Activated naive CD4-positive, alpha-beta T cell treated with anti-CD3 and anti-CD28 coated beads, Interleukin-2, amount 50 U/mL, for 72 hours (primary cell): ENCODE measurements at regions not wholly inside any gene's neighbourhood (a gene's known extent, or its start where the extent isn't known, plus 50 kb on each side); places are given as distances from the start of the nearest gene placed in this dataset.

ENCODE experiments used
- ATAC-seq, 2 donors: fragments of 150-1000 bp; cut with Tn5 transposase; 2 replicates each; pipeline ENCODE4 v1.10.0; 2021; ENCODE audit warnings: mild to moderate bottlenecking in 2 of 2, moderate library complexity in 2 of 2
- DNase-seq, 2 donors: peaks; one replicate each; pipeline ENCODE4 v3.0.0; 2021 to 2022; ENCODE audit warnings: low spot score in 2 of 2
- H3K27ac Mint-ChIP-seq, 2 donors: one replicate each; pipeline ENCODE4 v1.8.0; 2022; ENCODE audit warnings: mild to moderate bottlenecking in 2 of 2, mixed read lengths in 2 of 2
- H3K36me3 Mint-ChIP-seq, 2 donors: one replicate each; pipeline ENCODE4 v1.8.0; 2022; ENCODE audit warnings: mixed read lengths in 2 of 2
- H3K9me3 Mint-ChIP-seq, 2 donors: one replicate each; pipeline ENCODE4 v1.8.0; 2022; ENCODE audit warnings: mixed read lengths in 2 of 2

DNA sequence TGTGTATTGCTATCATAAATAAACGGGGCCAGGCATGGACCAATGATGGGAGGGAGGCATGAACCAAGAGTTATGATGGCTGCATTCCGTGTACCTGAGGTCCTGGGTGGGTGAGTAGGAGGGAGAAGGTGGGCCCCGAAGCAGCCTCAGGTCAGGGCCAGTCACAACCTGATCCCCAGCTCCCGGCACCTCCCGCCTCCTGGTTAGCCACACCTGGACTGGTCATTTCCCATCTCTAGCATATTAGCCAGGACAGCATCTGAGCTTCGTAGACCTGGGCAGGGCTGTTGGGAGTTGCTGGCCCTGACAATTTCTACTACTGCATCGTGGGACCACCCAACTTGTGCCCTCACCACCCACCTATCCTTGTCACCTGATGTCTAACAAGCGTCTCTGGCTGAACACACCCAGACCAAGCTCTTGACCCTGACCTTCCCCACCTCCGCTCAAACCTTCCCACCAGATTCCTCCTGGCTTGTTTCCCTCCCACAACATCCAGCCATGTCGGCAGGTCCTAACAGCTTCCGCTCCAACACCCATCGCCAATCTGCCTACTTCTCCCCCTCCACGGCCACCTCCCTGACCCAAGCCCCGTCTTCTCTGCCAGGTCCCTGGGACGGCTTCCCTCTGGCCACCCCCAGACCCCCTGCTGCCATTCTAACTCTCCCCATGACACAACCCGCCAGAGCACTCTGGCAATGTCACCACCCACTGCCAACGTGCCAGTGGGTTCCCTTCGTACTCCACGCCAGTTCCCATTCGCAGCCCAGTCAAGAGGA lies 133.8 kb upstream of the IQSEC1 start:
- ATAC-seq (no peak), DNase-seq (no peak)
- no peaks in the 10 kb centered on the region for H3K9me3 Mint-ChIP-seq
- no peaks in the 10 kb centered on the region for H3K36me3 Mint-ChIP-seq
- H3K27ac Mint-ChIP-seq = no peak overlapping the region

DNA sequence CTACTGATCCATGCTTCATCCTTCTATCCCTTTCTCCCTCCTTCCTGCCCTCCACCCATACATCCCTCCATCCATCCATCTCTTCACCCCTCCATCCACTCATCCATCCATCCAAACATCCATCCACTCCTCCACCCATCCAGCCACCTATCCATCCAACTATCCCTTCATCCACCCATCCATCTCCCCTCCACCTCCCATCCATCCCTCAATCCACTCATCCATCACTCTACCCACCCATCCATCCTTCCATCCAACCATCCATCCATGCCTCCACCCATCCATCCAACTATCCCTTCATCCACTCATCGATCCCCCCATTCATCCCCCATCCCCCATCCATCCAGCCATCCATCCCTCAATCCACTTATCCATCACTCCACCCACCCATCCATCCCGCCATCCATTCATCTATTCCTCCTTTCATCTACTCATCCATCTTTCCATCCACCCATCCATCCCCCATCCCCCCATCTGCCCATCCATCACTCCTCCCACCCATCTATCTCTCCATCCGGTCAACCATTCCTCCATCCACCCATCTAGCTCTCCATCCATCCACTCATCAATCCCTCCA lies 132.4 kb upstream of the IQSEC1 start:
- ATAC-seq = no peak
- Mint-ChIP-seq H3K36me3 (no peaks in the 10 kb centered on the region), H3K27ac (no peak overlapping the region), H3K9me3 (no peaks in the 10 kb centered on the region)
- DNase-seq = no peak

DNA sequence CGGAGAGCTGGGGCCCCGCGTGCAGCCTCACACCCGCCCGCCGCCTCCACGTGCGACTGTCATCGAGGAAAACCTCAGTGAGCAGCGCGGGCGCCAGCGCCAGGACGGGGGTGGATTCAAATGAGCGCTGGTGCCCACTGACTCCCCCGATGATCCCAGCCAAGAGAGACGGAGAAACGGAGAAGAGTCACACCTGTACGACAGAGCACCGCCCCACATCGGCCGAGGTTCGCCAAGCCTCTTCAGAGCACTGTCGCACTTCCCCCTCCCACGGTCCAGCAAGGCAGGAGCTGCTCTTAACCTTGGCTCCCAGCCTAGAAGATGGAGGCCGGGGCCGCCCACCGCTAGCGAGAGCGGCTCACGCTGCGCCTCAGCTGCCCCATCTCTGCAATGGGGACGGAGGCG lies 130.9 kb upstream of the IQSEC1 start:
- ATAC-seq = peak in 1 of 2 donors; percentile 22
- Mint-ChIP-seq H3K9me3 (no peaks in the 10 kb centered on the region), H3K36me3 (no peaks in the 10 kb centered on the region), H3K27ac (no peak overlapping the region)
- no peak for DNase-seq

DNA sequence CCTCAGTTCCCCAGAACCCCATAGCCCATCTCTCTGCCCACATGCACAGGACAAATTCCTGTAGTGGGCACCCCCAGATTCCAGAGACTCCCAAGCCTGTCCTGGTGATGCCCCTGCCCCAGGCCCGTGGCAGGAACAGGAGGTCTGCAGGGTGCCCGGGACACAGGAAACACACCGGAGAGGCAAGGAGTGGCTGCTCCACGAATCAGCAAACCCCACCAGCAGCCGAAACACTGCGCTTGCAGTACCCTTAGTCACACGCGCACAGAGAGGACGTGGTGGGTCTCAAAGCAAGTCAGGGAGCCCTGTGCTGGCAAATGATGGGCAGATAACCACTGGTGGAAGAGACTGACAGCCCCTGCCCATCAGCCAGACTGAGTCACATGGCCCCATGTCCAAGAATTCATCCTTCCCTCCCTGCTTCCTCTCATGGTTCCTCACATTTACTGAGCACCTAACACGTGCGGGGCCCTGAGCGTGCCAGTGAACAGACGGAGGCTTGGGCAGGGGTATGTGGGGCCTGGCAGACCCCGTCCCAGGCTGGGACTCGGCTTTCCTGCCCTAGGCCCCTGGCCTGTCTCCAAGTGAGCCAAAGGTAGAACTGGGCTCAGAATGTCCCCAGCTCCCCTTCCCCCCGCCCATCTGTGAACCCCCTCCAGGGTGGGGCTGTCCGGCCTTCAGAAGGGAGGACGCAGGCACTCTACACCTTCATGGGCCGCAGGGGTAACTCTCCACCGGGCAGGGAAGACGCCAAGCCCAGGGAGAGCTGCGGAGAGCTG lies 130.4 kb upstream of the IQSEC1 start:
- Mint-ChIP-seq H3K9me3 (no peaks in the 10 kb centered on the region), H3K27ac (no peak overlapping the region), H3K36me3 (no peaks in the 10 kb centered on the region)
- DNase-seq = no peak
- no peak for ATAC-seq

DNA sequence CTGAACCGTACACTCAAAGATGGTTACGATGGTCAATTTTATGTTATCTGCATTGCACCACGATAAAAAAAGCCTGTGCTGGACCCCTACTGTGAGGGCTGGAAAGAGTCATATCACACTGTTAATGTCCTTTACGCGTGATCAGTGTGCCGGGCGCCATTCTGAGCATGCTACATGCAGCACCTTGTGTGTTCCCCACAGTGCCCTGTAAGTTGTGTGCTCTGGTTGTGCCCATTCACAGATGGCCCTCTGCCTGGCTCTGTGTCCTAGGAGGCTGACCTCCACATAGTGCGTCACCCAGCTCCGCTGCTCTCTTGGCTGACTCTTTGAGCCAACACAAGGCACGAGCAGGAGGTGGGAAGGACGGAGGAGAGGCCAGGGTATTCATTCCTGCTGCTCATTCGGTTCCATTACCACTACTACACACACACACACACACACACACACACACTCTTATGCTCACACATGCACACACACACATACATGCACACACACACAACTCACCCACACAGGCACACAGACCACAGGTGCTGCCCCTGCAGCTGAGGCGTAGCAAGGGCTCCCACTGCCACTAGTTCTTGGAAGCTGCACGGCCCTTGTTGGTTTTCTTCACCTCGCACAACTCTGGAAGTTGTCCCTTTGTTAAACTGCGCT lies 129.6 kb upstream of the IQSEC1 start:
- DNase-seq = no peak
- Mint-ChIP-seq H3K27ac (no peak overlapping the region), H3K36me3 (no peaks in the 10 kb centered on the region), H3K9me3 (no peaks in the 10 kb centered on the region)
- no peak for ATAC-seq

DNA sequence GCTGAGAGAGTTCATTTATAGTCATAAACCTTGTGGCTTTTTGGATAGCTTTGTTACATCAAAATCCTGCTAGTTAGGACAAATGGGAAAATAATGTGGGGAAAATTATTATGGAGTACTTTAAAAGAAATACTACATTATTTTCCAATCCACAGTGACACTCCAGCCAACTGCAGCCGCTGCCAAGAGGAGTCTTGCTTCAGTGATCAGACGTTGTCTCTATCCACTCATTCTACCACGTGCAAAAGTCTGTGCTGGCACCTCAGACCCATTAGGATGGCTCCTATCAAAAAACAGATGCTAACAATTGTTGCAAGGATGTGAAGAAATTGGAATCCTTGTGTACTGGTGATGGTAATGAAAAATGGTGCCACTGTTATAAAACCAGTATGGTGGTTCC lies 128.6 kb upstream of the IQSEC1 start:
- ATAC-seq (no peak), DNase-seq (no peak)
- H3K27ac Mint-ChIP-seq = no peak overlapping the region
- no peaks in the 10 kb centered on the region for H3K36me3 Mint-ChIP-seq
- H3K9me3 Mint-ChIP-seq = no peaks in the 10 kb centered on the region

DNA sequence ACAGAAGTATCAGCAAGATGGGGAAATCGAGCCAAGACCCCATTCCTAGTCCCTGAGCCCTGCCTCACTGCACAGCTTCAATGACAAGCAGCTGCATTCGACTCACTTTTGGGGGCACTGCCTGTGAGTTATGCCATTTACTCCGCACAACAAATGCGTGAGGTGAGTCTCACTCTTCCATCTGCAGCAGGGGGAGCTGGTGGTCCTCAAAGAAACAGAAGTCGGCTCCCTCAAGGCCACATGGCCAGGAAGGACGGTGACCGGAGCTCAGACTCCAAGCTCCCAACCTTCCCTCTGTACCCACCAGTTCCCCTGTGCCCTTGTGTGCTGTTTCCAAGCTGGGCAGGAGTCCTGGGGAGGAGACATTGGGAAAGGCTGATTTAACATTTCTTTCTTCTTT lies 127.7 kb upstream of the IQSEC1 start:
- ATAC-seq (no peak), DNase-seq (no peak)
- Mint-ChIP-seq H3K9me3 (no peaks in the 10 kb centered on the region), H3K27ac (no peak overlapping the region), H3K36me3 (no peaks in the 10 kb centered on the region)

DNA sequence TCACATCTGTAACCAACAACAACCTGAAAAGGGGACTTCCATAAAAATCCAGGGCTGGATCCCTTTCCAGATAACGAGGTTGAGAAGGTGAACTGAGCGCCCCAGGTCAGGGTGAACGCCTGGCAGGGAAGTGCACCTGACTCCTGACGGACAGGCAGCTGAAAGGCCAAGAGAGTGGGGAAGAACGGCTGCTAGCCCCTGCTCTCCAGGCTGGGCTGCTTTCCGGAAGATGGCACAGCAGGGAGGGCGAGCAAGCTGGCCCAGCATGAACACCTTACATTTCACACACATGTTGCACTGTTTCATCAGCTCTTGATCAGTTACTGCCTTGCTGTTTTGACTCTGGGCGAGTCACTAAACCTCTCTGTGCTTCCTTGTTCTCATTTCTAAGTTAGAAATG lies 127.2 kb upstream of the IQSEC1 start:
- Mint-ChIP-seq H3K27ac (no peak overlapping the region), H3K36me3 (no peaks in the 10 kb centered on the region), H3K9me3 (no peaks in the 10 kb centered on the region)
- DNase-seq (no peak), ATAC-seq (no peak)

DNA sequence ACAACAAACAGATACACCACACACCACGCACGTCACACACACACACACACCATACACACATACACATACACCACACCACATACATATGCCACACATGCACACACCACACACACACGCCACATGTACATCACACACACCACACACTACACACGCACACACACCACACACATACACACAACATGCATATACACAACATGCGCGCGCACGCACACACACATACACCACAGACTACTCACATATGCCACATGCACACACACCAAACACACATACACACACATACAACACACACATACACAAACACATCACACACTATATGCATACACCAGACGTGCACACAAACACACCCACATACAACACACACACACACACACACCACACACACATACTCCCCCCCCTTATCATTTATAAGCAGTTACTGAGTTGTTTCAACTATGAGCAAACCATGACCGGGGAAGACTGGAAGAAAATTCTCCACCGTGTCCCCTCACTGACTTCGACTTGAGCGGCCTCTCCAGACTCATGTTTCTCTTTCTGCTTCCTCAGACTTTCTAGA lies 126.7 kb upstream of the IQSEC1 start:
- Mint-ChIP-seq H3K9me3 (no peaks in the 10 kb centered on the region), H3K27ac (no peak overlapping the region), H3K36me3 (no peaks in the 10 kb centered on the region)
- ATAC-seq (no peak), DNase-seq (no peak)

DNA sequence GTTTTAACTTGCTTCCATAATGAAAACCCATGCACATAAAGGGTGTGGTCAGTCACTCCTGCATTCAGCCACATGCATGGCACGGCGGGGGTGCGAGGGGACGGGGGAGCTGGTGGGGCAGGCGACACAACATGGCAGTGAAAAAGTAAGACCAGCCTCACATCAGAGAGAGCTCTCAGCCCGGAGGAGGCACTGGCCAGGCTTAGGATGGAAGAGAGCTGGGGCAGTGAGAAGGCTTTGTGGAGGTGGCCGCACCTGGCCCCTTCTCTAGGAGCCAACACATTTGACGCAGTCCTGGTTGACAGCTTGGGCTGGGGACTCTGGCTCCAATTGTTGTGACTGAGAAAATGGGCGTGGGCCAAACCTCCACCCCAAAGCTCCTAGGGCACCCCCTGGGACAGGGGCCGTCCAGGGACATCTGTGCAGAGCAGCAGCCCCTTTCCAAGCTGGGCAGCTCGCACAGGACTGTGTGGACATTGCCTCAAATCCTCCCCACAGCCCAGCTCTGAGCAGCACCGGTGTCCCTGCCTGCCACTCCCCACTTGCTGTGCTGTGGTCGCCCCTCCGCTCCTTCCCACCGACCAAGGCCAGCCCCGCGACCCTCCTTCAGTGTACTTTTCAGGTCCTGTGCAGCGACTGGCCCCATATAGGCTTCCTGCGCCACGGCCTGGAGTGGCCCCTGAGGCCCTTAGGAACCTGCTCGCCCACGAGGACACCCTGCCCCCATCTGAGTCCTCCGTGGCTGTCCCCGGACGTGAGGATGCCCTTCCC lies 126.0 kb upstream of the IQSEC1 start:
- no peak for DNase-seq
- ATAC-seq = no peak
- Mint-ChIP-seq H3K36me3 (no peaks in the 10 kb centered on the region), H3K9me3 (no peaks in the 10 kb centered on the region), H3K27ac (no peak overlapping the region)

DNA sequence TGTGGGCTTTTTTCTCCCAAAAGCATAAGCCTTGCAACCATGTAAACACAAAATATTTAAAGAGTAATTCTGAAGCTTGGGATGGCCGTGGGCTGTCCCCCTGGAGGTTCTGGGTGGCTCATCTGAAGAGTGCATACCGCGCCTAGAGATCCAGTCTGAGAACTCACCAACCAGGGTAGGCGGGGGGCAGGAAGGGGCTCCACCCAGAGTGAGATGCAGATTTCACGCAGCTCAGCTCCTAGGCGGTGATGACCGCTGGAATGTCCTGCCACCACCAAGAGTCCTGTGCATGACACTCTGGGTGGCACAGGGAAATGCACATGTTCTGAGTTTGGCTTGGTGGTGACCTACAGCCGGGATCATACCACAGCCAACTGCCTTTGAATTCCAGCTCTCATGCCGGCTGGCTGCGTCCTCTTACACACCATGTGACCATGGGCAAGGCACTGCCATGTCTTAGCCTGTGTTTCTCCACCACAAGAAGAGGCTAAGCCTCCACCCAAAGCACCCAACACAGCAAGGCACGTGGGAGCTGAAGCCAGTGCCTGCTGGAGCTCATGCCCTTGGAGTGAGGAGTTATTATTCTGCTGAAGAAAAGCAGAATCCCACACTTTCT lies 125.1 kb upstream of the IQSEC1 start:
- ATAC-seq (no peak), DNase-seq (no peak)
- H3K27ac Mint-ChIP-seq = no peak overlapping the region
- no peaks in the 10 kb centered on the region for H3K36me3 Mint-ChIP-seq
- H3K9me3 Mint-ChIP-seq = no peaks in the 10 kb centered on the region

DNA sequence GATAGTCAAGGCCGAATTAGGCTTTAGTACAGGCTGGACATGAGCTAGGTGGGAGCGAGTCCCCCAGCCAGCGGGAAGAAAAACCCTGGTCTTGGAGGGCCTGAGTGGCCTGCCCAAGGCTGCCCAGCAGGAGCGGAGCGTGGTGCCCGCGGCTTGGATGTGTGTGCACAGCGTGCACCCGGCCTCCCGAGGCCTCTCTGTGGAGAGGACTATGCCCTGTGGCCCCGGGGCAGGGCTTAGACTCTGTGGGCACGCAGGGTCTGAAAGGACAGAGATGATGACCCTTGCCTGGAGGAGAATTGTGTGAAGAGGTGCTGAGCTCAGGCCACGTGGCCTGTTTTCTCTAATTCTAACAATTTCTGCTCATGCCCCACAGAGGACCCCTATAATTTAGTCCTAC lies 124.6 kb upstream of the IQSEC1 start:
- no peaks in the 10 kb centered on the region for H3K9me3 Mint-ChIP-seq
- no peaks in the 10 kb centered on the region for H3K36me3 Mint-ChIP-seq
- H3K27ac Mint-ChIP-seq = no peak overlapping the region
- DNase-seq (no peak), ATAC-seq (no peak)

DNA sequence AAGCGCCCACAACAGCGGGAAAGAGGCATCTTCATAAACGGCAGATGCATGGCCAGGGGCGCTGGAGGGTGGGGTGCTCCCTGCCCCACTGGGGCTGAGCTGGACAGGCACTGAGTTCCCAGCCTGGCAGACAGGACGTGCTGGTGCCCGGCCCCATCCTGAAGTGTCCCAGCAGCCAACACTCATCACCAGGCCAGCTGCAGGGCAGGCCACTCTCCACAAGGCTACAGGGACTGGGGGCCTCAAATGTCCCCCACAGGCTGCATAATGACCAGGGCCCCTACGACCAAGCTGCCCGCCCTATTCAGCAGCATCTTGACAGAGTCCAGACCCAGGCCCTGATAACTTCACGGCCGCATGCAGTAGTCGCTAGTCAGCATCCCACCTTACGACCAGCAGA lies 124.1 kb upstream of the IQSEC1 start:
- no peak for DNase-seq
- Mint-ChIP-seq H3K9me3 (no peaks in the 10 kb centered on the region), H3K27ac (no peak overlapping the region), H3K36me3 (no peaks in the 10 kb centered on the region)
- no peak for ATAC-seq

DNA sequence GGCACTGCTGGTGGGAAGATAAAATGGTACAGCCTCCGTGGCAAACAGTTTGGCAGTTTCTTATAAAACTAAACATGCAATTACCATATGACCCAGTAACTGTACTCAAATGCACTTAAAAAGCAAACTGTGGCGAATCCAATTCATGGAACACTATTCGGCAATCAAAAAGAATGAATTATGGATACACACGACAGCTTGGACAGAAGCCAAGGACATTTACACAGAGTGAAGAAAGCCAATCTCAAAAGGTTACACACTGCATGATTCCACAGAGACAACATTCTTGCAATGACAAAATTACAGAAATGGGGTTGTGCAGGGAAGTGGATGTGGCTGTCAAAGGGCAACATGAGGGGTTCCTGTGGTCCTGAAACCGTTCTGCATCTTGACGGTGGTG lies 122.1 kb upstream of the IQSEC1 start:
- DNase-seq = no peak
- no peaks in the 10 kb centered on the region for H3K36me3 Mint-ChIP-seq
- no peaks in the 10 kb centered on the region for H3K9me3 Mint-ChIP-seq
- no peak overlapping the region for H3K27ac Mint-ChIP-seq
- ATAC-seq = no peak

DNA sequence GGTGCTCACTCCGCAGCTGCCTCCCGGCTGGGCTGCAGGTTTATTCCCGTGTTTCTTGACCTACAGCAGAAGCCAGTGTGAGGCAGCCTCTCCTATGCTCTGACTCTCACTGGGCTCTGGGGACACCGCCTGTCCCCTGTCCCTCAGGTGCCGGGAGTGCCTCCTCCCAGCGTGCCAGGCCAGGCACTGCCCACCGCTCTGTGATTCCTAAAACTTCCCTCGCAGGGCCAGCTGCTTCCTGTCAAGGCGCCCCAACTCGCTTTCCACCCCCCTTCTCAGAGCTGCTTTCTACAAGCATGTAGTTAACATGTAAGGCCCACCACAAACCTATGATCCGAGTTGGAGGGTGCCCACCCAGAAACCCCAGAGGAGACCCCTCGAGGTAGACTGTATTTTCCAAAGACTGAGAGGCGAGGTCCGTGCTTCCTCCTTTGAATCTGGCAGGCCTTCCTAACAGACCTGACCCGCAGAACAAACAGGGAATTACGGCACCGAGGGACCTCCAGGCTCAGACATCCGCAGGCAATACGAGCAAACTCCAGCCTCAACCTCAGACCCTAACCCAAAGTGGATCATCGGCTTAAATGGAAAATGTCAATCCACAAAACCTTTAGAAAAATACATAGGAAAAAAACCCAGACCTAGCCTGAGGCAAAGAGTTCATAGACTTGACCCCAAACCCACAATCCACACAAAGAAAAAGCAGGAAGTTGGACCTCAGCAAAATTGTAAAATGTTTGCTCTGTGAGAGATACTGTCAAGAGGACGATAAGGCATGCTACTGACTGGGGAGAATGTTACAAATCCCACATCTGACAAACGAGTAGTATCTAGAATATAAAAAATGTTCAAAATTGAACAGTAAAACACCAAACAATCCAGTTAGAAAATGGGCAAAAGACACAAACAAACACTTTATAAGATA lies 121.3 kb upstream of the IQSEC1 start:
- H3K27ac Mint-ChIP-seq = no peak overlapping the region
- peaks cover 0 to 4% of the 10 kb centered on the region in 2 donors for H3K36me3 Mint-ChIP-seq
- ATAC-seq (no peak), DNase-seq (no peak)
- H3K9me3 Mint-ChIP-seq = peaks cover 2 to 4% of the 10 kb centered on the region in 2 donors
